ENCODE measurements at regions not wholly inside any gene's neighbourhood (a gene's known extent, or its start where the extent isn't known, plus 50 kb on each side); places are given as distances from the start of the nearest gene placed in this dataset.
A peak's percentile ranks its signal among the peaks of the same experiment; 100 is the strongest.

- no peaks in the 10 kb centered on the region for H3K9me3 ChIP-seq
- no peak for DNase-seq
- no peaks in the 10 kb centered on the region for H3K36me3 Mint-ChIP-seq (ENCODE audit: insufficient read depth, unreplicated experiment)
- no peaks in the 10 kb centered on the region for H3K9me3 Mint-ChIP-seq (ENCODE audit: unreplicated experiment)
- BruUV-seq (replicated peaks) = no TSS peak
- no peaks in the 10 kb centered on the region for H3K27me3 Mint-ChIP-seq (ENCODE audit: insufficient read depth, unreplicated experiment)
- no peak overlapping the region for H3K4me3 ChIP-seq (ENCODE audit: low read depth, low read length)
- no peaks in the 10 kb centered on the region for H3K4me1 ChIP-seq
- H3K4me1 Mint-ChIP-seq (ENCODE audit: low read depth, unreplicated experiment) = no peaks in the 10 kb centered on the region
- no peak for TF ChIP-seq CTCF (IDR thresholded peaks at IDR 0.05; ENCODE audit: insufficient read depth in 1 of 2, low read depth in 1 of 2, low read length in 1 of 2, severe bottlenecking in 1 of 2, unreplicated experiment in 1 of 2)
- intact Hi-C loops (cut with micrococcal nuclease; ENCODE audit: unreplicated experiment) = no loop called here
- ChIA-PET POLR2A (no interaction called here), CTCF (no interaction called here)
- no peak overlapping the region for H3K27ac Mint-ChIP-seq (ENCODE audit: unreplicated experiment)
- H3K27me3 ChIP-seq (replicated peaks; ENCODE audit: control insufficient read depth, insufficient read depth, low read length) = no peaks in the 10 kb centered on the region
- no peak overlapping the region for H3K4me3 Mint-ChIP-seq (ENCODE audit: unreplicated experiment)
- H3K36me3 ChIP-seq (ENCODE audit: control insufficient read depth, insufficient read depth, low read length) = no peaks in the 10 kb centered on the region
Observed at GRCh38 chr2:78330193-78330592, 695.3 kb upstream of the REG3G start.

GRCh38 chr2:78351208-78351607, 674.3 kb upstream of the REG3G start:
- BruUV-seq (replicated peaks) = no TSS peak
- Histone ChIP-seq H3K9me3 (no peaks in the 10 kb centered on the region), H3K4me1 (no peaks in the 10 kb centered on the region), H3K4me3 (ENCODE audit: low read depth, low read length) (no peak overlapping the region), H3K36me3 (ENCODE audit: control insufficient read depth, insufficient read depth, low read length) (no peaks in the 10 kb centered on the region), H3K27me3 (replicated peaks; ENCODE audit: control insufficient read depth, insufficient read depth, low read length) (no peaks in the 10 kb centered on the region)
- POLR2A ChIA-PET = no interaction called here
- H3K27ac Mint-ChIP-seq (ENCODE audit: unreplicated experiment) = no peak overlapping the region
- DNase-seq = no peak
- no peaks in the 10 kb centered on the region for H3K4me1 Mint-ChIP-seq (ENCODE audit: low read depth, unreplicated experiment)
- H3K27me3 Mint-ChIP-seq (ENCODE audit: insufficient read depth, unreplicated experiment) = no peaks in the 10 kb centered on the region
- no peaks in the 10 kb centered on the region for H3K9me3 Mint-ChIP-seq (ENCODE audit: unreplicated experiment)
- intact Hi-C loops (cut with micrococcal nuclease; ENCODE audit: unreplicated experiment) = loop anchor here (1.0 to 10.0 kb wide), 3 partner anchors 114 to 626 kb away; no protein-coding TSS in a partner anchor
- peak; percentile 8 to 43 for TF ChIP-seq CTCF (IDR thresholded peaks at IDR 0.05; ENCODE audit: insufficient read depth in 1 of 2, low read depth in 1 of 2, low read length in 1 of 2, severe bottlenecking in 1 of 2, unreplicated experiment in 1 of 2)
- no peak overlapping the region for H3K4me3 Mint-ChIP-seq (ENCODE audit: unreplicated experiment)
- H3K36me3 Mint-ChIP-seq (ENCODE audit: insufficient read depth, unreplicated experiment) = no peaks in the 10 kb centered on the region
- CTCF ChIA-PET = interaction anchor here (0.6 to 0.7 kb wide), 4 partner anchors 47 to 212 kb away, joined by 3 to 7 read pairs (median 4); no protein-coding TSS in a partner anchor

GRCh38 chr2:78353168-78353567, 672.3 kb upstream of the REG3G start:
- no peaks in the 10 kb centered on the region for H3K4me1 ChIP-seq
- H3K9me3 ChIP-seq = no peaks in the 10 kb centered on the region
- ChIA-PET POLR2A (no interaction called here), CTCF (interaction anchor here (0.7 kb wide), 1 partner anchor 645 kb away, joined by 4 read pairs; no protein-coding TSS in a partner anchor)
- no peak overlapping the region for H3K4me3 ChIP-seq (ENCODE audit: low read depth, low read length)
- H3K27me3 Mint-ChIP-seq (ENCODE audit: insufficient read depth, unreplicated experiment) = no peaks in the 10 kb centered on the region
- no peak for TF ChIP-seq CTCF (IDR thresholded peaks at IDR 0.05; ENCODE audit: insufficient read depth in 1 of 2, low read depth in 1 of 2, low read length in 1 of 2, severe bottlenecking in 1 of 2, unreplicated experiment in 1 of 2)
- H3K4me3 Mint-ChIP-seq (ENCODE audit: unreplicated experiment) = no peak overlapping the region
- intact Hi-C loops (cut with micrococcal nuclease; ENCODE audit: unreplicated experiment) = loop anchor here (5.0 to 10.0 kb wide), 2 partner anchors 192 to 624 kb away; no protein-coding TSS in a partner anchor
- no peaks in the 10 kb centered on the region for H3K27me3 ChIP-seq (replicated peaks; ENCODE audit: control insufficient read depth, insufficient read depth, low read length)
- no peaks in the 10 kb centered on the region for H3K9me3 Mint-ChIP-seq (ENCODE audit: unreplicated experiment)
- no peaks in the 10 kb centered on the region for H3K36me3 ChIP-seq (ENCODE audit: control insufficient read depth, insufficient read depth, low read length)
- DNase-seq = no peak
- H3K4me1 Mint-ChIP-seq (ENCODE audit: low read depth, unreplicated experiment) = no peaks in the 10 kb centered on the region
- H3K36me3 Mint-ChIP-seq (ENCODE audit: insufficient read depth, unreplicated experiment) = no peaks in the 10 kb centered on the region
- BruUV-seq (replicated peaks) = no TSS peak
- no peak overlapping the region for H3K27ac Mint-ChIP-seq (ENCODE audit: unreplicated experiment)
